OCI-LY1 (cell line): ENCODE measurements at regions not wholly inside any gene's neighbourhood (a gene's known extent, or its start where the extent isn't known, plus 50 kb on each side); places are given as distances from the start of the nearest gene placed in this dataset.

Source experiments
- H2AFZ ChIP-seq: fragments of 200-600 bp; sonication (generic), shearing (Covaris generic); 2 replicates; pipeline ENCODE4 v1.6.0; 2014; ENCODE audit warnings: antibody characterized with exemption, mild to moderate bottlenecking, low read length
- H3F3A ChIP-seq: fragments of 200-600 bp; sonication (generic), shearing (Covaris generic); 2 replicates; pipeline ENCODE4 v1.6.0; 2014; ENCODE audit warnings: mild to moderate bottlenecking, antibody characterized with exemption, low read length, moderate library complexity; ENCODE audit not compliant: insufficient read depth
- H3K27ac ChIP-seq: fragments of 200-600 bp; sonication (generic); 2 replicates; pipeline ENCODE4 v1.5.1; 2014; ENCODE audit warnings: low read length, mixed run types, mild to moderate bottlenecking, low read depth; ENCODE audit not compliant: poor library complexity, severe bottlenecking
- H3K27me3 ChIP-seq: fragments of 200-600 bp; sonication (generic); 2 replicates; pipeline ENCODE4 v1.6.0; 2014; ENCODE audit warnings: antibody characterized with exemption, mild to moderate bottlenecking, low read length, moderate library complexity; ENCODE audit not compliant: insufficient read depth
- H3K36me3 ChIP-seq: fragments of 200-600 bp; sonication (generic); 2 replicates; pipeline ENCODE4 v1.6.1; 2014; ENCODE audit warnings: mild to moderate bottlenecking, antibody characterized with exemption, low read length, moderate library complexity, mixed read lengths; ENCODE audit not compliant: insufficient read depth
- H3K4me1 ChIP-seq: fragments of 200-600 bp; sonication (generic); 2 replicates; pipeline ENCODE4 v1.5.1; 2014; ENCODE audit warnings: mild to moderate bottlenecking, low read length, moderate library complexity; ENCODE audit not compliant: insufficient read depth, severe bottlenecking
- H3K4me2 ChIP-seq: fragments of 200-600 bp; sonication (generic), shearing (Covaris generic); 2 replicates; pipeline ENCODE4 v1.6.1; 2014; ENCODE audit warnings: low read length
- H3K4me3 ChIP-seq: fragments of 200-600 bp; sonication (generic); 2 replicates; pipeline ENCODE4 v1.5.1; 2014; ENCODE audit warnings: low read length, low read depth, mild to moderate bottlenecking, mixed read lengths; ENCODE audit not compliant: poor library complexity, severe bottlenecking
- H3K79me2 ChIP-seq: fragments of 200-600 bp; shearing (Covaris generic); 2 replicates; pipeline ENCODE4 v1.6.1; 2016; ENCODE audit warnings: mixed run types, low read length, mixed read lengths; ENCODE audit not compliant: insufficient read depth
- H3K9ac ChIP-seq: fragments of 200-600 bp; sonication (generic), shearing (Covaris generic); 2 replicates; pipeline ENCODE4 v1.6.1; 2014; ENCODE audit warnings: mild to moderate bottlenecking, low read length, mixed read lengths
- H3K9me2 ChIP-seq: fragments of 200-600 bp; sonication (generic), shearing (Covaris generic); 2 replicates; pipeline ENCODE4 v1.6.1; 2014; ENCODE audit warnings: low read depth, mild to moderate bottlenecking, low read length, mixed read lengths
- H3K9me3 ChIP-seq: fragments of 200-600 bp; shearing (Covaris generic); 2 replicates; pipeline ENCODE4 v1.6.1; 2014; ENCODE audit warnings: low read length, mixed read lengths
- H4K20me1 ChIP-seq: fragments of 200-600 bp; sonication (generic), shearing (Covaris generic); 2 replicates; pipeline ENCODE4 v1.6.0; 2016; ENCODE audit warnings: mild to moderate bottlenecking, low read length; ENCODE audit not compliant: insufficient read depth
- CTCF ChIP-seq: fragments of 200-600 bp; sonication (generic), shearing (Covaris generic); IDR thresholded peaks from 2 replicates; pipeline ENCODE4 v1.5.1; 2017; ENCODE audit warnings: mild to moderate bottlenecking, antibody characterized with exemption, low read length, moderate library complexity, mixed read lengths
- EZH2 ChIP-seq: fragments of 200-600 bp; sonication (generic), shearing (Covaris generic); IDR thresholded peaks from 2 replicates; pipeline ENCODE4 v1.8.0; 2017; ENCODE audit warnings: borderline replicate concordance, mixed run types, mild to moderate bottlenecking, antibody characterized with exemption, low read length, moderate library complexity, mixed read lengths

DNA sequence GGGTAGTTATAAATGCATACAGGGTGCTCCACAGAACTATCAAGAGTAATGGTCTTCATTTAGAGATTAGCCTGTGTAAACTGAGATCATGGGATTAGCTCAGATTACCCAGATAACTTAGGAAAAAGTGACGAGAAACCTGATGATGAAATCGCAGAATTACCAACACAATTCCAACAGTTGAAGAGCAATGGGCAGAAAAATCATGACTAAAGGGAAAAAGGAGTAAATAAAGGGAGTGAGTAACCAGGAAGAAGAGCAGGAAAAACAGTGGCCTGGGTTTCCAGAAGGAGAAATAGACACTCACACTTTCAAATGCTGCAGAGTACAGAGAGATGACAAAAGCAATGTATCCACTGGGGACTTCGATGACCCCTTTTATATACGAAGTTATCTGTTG, 817.3 kb downstream of the TRIML1 start:
- Histone ChIP-seq H3K36me3 (no peaks in the 10 kb centered on the region), H3K9ac (no peak overlapping the region), H3K9me3 (no peaks in the 10 kb centered on the region), H3K4me1 (no peaks in the 10 kb centered on the region), H3K4me2 (no peak overlapping the region), H3F3A (no peaks in the 10 kb centered on the region), H4K20me1 (no peaks in the 10 kb centered on the region), H3K27ac (no peak overlapping the region), H3K9me2 (no peaks in the 10 kb centered on the region), H3K27me3 (no peaks in the 10 kb centered on the region), H2AFZ (no peak overlapping the region), H3K79me2 (no peaks in the 10 kb centered on the region), H3K4me3 (no peak overlapping the region)
- TF ChIP-seq CTCF (no peak), EZH2 (no peak)

DNA sequence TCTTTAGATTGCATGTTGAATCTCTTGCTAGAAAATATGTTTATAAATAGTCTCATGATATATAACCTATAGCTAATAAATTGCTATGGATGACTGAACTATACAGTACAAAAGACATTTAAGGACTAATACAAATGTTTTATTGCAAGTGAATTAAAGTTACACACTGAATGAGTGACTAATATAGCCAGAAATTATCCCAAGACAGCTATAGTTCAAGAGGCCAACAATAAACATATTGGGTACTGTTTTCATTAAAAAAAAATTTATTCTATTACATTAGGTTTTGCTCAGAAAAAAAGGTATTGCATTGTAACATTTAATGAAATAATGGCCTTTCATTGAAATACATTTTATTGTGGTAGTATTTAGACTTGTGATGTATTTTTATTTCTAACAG, 819.1 kb downstream of the TRIML1 start:
- Histone ChIP-seq H3K9ac (no peak overlapping the region), H3K79me2 (no peaks in the 10 kb centered on the region), H3K36me3 (no peaks in the 10 kb centered on the region), H3K4me3 (no peak overlapping the region), H3K9me2 (no peaks in the 10 kb centered on the region), H3K4me1 (no peaks in the 10 kb centered on the region), H3F3A (no peaks in the 10 kb centered on the region), H4K20me1 (no peaks in the 10 kb centered on the region), H3K27ac (no peak overlapping the region), H3K27me3 (no peaks in the 10 kb centered on the region), H3K9me3 (no peaks in the 10 kb centered on the region), H3K4me2 (no peak overlapping the region), H2AFZ (no peak overlapping the region)
- TF ChIP-seq CTCF (no peak), EZH2 (no peak)

DNA sequence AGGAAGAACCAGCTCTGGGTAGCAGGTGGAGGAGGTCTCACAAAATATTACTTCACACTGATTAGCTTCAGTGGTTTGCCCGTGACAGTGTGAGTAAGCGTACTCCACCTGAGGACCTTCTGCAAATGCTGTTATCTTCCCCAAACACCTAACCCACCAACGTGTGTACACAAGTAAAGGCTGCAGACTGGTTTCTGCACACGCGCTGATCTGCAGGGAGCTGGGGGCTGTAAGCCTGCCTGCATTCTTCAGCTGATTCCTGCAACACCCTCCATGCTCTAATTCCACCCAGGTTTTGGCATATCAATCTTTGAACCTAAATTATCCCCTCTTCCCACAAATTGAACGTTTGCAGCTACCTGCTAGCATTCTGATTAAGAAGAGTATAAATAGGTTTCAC, 820.2 kb downstream of the TRIML1 start:
- H3K4me3 ChIP-seq = no peak overlapping the region
- no peaks in the 10 kb centered on the region for H4K20me1 ChIP-seq
- H2AFZ ChIP-seq = no peak overlapping the region
- H3K4me2 ChIP-seq = no peak overlapping the region
- H3K27me3 ChIP-seq = no peaks in the 10 kb centered on the region
- no peak overlapping the region for H3K9ac ChIP-seq
- TF ChIP-seq EZH2 = no peak
- TF ChIP-seq CTCF = no peak
- no peak overlapping the region for H3K27ac ChIP-seq
- H3K9me3 ChIP-seq = no peaks in the 10 kb centered on the region
- H3K79me2 ChIP-seq = no peaks in the 10 kb centered on the region
- no peaks in the 10 kb centered on the region for H3K4me1 ChIP-seq
- no peaks in the 10 kb centered on the region for H3F3A ChIP-seq
- no peaks in the 10 kb centered on the region for H3K9me2 ChIP-seq
- H3K36me3 ChIP-seq = no peaks in the 10 kb centered on the region
